HepG2 (cell line): ENCODE measurements at regions not wholly inside any gene's neighbourhood (a gene's known extent, or its start where the extent isn't known, plus 50 kb on each side); places are given as distances from the start of the nearest gene placed in this dataset.
A peak's percentile ranks its signal among the peaks of the same experiment; 100 is the strongest.

Experiments
- ARHGAP35 ChIP-seq: sonication (generic); formaldehyde crosslinking; IDR thresholded peaks from 2 replicates; pipeline ENCODE4 v1.9.0; 2022; ENCODE audit warnings: mild to moderate bottlenecking, inconsistent platforms, moderate library complexity, missing genetic modification reagents, borderline replicate concordance
- ARID2 ChIP-seq: sonication (generic); formaldehyde crosslinking; IDR thresholded peaks from 2 replicates; pipeline ENCODE4 v1.8.1; 2022; ENCODE audit warnings: mild to moderate bottlenecking, missing genetic modification reagents, borderline replicate concordance
- ARNT ChIP-seq: fragments of 450-650 bp; IDR thresholded peaks from 2 replicates; pipeline ENCODE4 v1.6.1; 2017
- ATF7 ChIP-seq, 2 experiments: fragments of 450-650 bp in 1 of 2; sonication (generic) in 1 of 2; formaldehyde crosslinking in 1 of 2; IDR thresholded peaks; 2 replicates each; pipeline versions ENCODE4 v1.4.0 to v1.6.1; 2016 to 2020; ENCODE audit warnings: antibody characterized with exemption in 1 of 2, mild to moderate bottlenecking in 1 of 2, missing genetic modification reagents in 1 of 2
- ELF3 ChIP-seq: IDR thresholded peaks from 2 replicates; pipeline ENCODE4 v1.6.1; 2016; ENCODE audit warnings: missing genetic modification reagents, missing compliant biosample characterization
- FOXA1 ChIP-seq, 2 experiments: fragments of 450-650 bp in 1 of 2; sonication (generic) in 1 of 2; formaldehyde crosslinking in 1 of 2; IDR thresholded peaks; 2 replicates each; pipeline versions ENCODE4 v1.4.0 to v1.6.1; 2016 to 2020; ENCODE audit warnings: missing genetic modification reagents in 1 of 2
- GTF2F1 ChIP-seq: fragments of 150-350 bp; IDR thresholded peaks from 2 replicates; pipeline ENCODE4 v1.6.1; 2014; ENCODE audit warnings: low read length
- HCFC1 ChIP-seq: fragments of 150-350 bp; IDR thresholded peaks from 2 replicates; pipeline ENCODE4 v1.6.1; 2014; ENCODE audit warnings: low read depth, low read length
- HDAC6 ChIP-seq: fragments of 200-600 bp; sonication (generic); IDR thresholded peaks from 2 replicates; pipeline ENCODE4 v1.7.0; 2017; ENCODE audit warnings: mild to moderate bottlenecking, antibody characterized with exemption, low read length, low read depth
- HNF4A ChIP-seq: sonication (generic); formaldehyde crosslinking; IDR thresholded peaks from 2 replicates; pipeline ENCODE4 v1.4.0; 2020; ENCODE audit warnings: missing genetic modification reagents
- HOXD1 ChIP-seq: sonication (generic); formaldehyde crosslinking; IDR thresholded peaks from 2 replicates; pipeline ENCODE4 v1.5.0; 2020; ENCODE audit warnings: missing genetic modification reagents
- NFE2 ChIP-seq: sonication (generic); formaldehyde crosslinking; IDR thresholded peaks from 2 replicates; pipeline ENCODE4 v1.4.0; 2020; ENCODE audit warnings: missing genetic modification reagents
- RARA ChIP-seq: IDR thresholded peaks from 2 replicates; pipeline ENCODE4 v1.6.1; 2016; ENCODE audit warnings: missing genetic modification reagents, missing compliant biosample characterization
- SKI ChIP-seq: fragments of 450-650 bp; IDR thresholded peaks from one replicate; pipeline ENCODE4 v1.6.1; 2018; ENCODE audit warnings: mild to moderate bottlenecking; ENCODE audit not compliant: partially characterized antibody
- ZBTB26 ChIP-seq: IDR thresholded peaks from 2 replicates; pipeline ENCODE4 v1.6.1; 2016; ENCODE audit warnings: missing compliant biosample characterization, missing genetic modification reagents, borderline replicate concordance
- ZNF17 ChIP-seq: sonication (generic); formaldehyde crosslinking; IDR thresholded peaks from 2 replicates; pipeline ENCODE4 v1.5.0; 2020; ENCODE audit warnings: mild to moderate bottlenecking, missing genetic modification reagents
- ZNF256 ChIP-seq: sonication (generic); formaldehyde crosslinking; conservative IDR thresholded peaks from 2 replicates; pipeline ENCODE4 v1.4.0; 2020; ENCODE audit warnings: missing genetic modification reagents
- ZNF460 ChIP-seq: sonication (generic); formaldehyde crosslinking; IDR thresholded peaks from 2 replicates; pipeline ENCODE4 v1.5.1; 2020; ENCODE audit warnings: missing genetic modification reagents, mild to moderate bottlenecking, borderline replicate concordance
- ZNF546 ChIP-seq: sonication (generic); formaldehyde crosslinking; conservative IDR thresholded peaks from 2 replicates; pipeline ENCODE4 v1.8.1; 2023; ENCODE audit warnings: mild to moderate bottlenecking, missing genetic modification reagents
- ZNF569 ChIP-seq: sonication (generic); formaldehyde crosslinking; IDR thresholded peaks from 2 replicates; pipeline ENCODE4 v1.5.0; 2020; ENCODE audit warnings: mild to moderate bottlenecking, missing genetic modification reagents, moderate library complexity, borderline replicate concordance
- ZNF607 ChIP-seq: sonication (generic); formaldehyde crosslinking; IDR thresholded peaks from 2 replicates; pipeline ENCODE4 v1.5.1; 2020; ENCODE audit warnings: missing genetic modification reagents, mild to moderate bottlenecking, borderline replicate concordance
- ZNF713 ChIP-seq: sonication (generic); formaldehyde crosslinking; IDR thresholded peaks from 2 replicates; pipeline ENCODE4 v1.4.0; 2020; ENCODE audit warnings: mild to moderate bottlenecking, missing genetic modification reagents
- ZNF777 ChIP-seq: sonication (generic); formaldehyde crosslinking; IDR thresholded peaks from 2 replicates; pipeline ENCODE4 v1.4.0; 2020; ENCODE audit warnings: missing genetic modification reagents
- ZNF891 ChIP-seq: sonication (generic); formaldehyde crosslinking; IDR thresholded peaks from 2 replicates; pipeline ENCODE4 v1.5.0; 2020; ENCODE audit warnings: mild to moderate bottlenecking, missing genetic modification reagents
- TF ChIP-seq, protein P1 (sequence below): IDR thresholded peaks from 2 replicates; pipeline ENCODE4 v1.6.1; 2016; ENCODE audit warnings: mild to moderate bottlenecking
- TF ChIP-seq, protein P2 (sequence below): sonication (generic); formaldehyde crosslinking; IDR thresholded peaks from 2 replicates; pipeline ENCODE4 v1.4.0; 2020; ENCODE audit warnings: missing genetic modification reagents
- TF ChIP-seq, protein P3 (sequence below), 2 experiments: IDR thresholded peaks; 2 replicates each; pipeline ENCODE4 v1.6.1; 2011 to 2012; ENCODE audit warnings: low read length in 2 of 2, borderline replicate concordance in 1 of 2, low read depth in 1 of 2, mild to moderate bottlenecking in 1 of 2, moderate library complexity in 1 of 2

- TF ChIP-seq ZBTB26 (CRISPR knock-in tag) (no peak), ELF3 (CRISPR knock-in tag) (peak; percentile 57; the same call in 1 of the 2 replicates), ZNF713 (CRISPR knock-in tag) (no peak), ARHGAP35 (CRISPR knock-in tag) (no peak), NFE2 (no peak), ZNF569 (CRISPR knock-in tag) (no peak), ZNF546 (CRISPR knock-in tag) (no peak), RARA (CRISPR knock-in tag) (peak; percentile 87), ARID2 (no peak), GTF2F1 (no peak), ZNF607 (CRISPR knock-in tag) (no peak), ZNF256 (CRISPR knock-in tag) (no peak), ATF7 (IDR thresholded peaks at IDR 0.05) (no peak), ATF7 (CRISPR knock-in tag; IDR thresholded peaks at IDR 0.05) (no peak), ARNT (no peak), HOXD1 (peak; percentile 66; the same call in 1 of the 2 replicates), FOXA1 (IDR thresholded peaks at IDR 0.05) (no peak), FOXA1 (CRISPR knock-in tag; IDR thresholded peaks at IDR 0.05) (peak; percentile 80), SKI (peak; percentile 84), HDAC6 (no peak), ZNF17 (CRISPR knock-in tag) (no peak), HCFC1 (no peak), ZNF777 (no peak), ZNF460 (CRISPR knock-in tag) (no peak), ZNF891 (no peak), HNF4A (CRISPR knock-in tag) (peak; percentile 86)
- TF ChIP-seq, protein P1, sequence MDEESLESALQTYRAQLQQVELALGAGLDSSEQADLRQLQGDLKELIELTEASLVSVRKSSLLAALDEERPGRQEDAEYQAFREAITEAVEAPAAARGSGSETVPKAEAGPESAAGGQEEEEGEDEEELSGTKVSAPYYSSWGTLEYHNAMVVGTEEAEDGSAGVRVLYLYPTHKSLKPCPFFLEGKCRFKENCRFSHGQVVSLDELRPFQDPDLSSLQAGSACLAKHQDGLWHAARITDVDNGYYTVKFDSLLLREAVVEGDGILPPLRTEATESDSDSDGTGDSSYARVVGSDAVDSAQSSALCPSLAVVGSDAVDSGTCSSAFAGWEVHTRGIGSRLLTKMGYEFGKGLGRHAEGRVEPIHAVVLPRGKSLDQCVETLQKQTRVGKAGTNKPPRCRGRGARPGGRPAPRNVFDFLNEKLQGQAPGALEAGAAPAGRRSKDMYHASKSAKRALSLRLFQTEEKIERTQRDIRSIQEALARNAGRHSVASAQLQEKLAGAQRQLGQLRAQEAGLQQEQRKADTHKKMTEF (CRISPR knock-in tag): peak; percentile 78
- TF ChIP-seq, protein P2, sequence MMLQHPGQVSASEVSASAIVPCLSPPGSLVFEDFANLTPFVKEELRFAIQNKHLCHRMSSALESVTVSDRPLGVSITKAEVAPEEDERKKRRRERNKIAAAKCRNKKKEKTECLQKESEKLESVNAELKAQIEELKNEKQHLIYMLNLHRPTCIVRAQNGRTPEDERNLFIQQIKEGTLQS (CRISPR knock-in tag): 0 out of 2 replicates have a peak, but pooled peaks have one; percentile 41
- TF ChIP-seq, protein P3, sequence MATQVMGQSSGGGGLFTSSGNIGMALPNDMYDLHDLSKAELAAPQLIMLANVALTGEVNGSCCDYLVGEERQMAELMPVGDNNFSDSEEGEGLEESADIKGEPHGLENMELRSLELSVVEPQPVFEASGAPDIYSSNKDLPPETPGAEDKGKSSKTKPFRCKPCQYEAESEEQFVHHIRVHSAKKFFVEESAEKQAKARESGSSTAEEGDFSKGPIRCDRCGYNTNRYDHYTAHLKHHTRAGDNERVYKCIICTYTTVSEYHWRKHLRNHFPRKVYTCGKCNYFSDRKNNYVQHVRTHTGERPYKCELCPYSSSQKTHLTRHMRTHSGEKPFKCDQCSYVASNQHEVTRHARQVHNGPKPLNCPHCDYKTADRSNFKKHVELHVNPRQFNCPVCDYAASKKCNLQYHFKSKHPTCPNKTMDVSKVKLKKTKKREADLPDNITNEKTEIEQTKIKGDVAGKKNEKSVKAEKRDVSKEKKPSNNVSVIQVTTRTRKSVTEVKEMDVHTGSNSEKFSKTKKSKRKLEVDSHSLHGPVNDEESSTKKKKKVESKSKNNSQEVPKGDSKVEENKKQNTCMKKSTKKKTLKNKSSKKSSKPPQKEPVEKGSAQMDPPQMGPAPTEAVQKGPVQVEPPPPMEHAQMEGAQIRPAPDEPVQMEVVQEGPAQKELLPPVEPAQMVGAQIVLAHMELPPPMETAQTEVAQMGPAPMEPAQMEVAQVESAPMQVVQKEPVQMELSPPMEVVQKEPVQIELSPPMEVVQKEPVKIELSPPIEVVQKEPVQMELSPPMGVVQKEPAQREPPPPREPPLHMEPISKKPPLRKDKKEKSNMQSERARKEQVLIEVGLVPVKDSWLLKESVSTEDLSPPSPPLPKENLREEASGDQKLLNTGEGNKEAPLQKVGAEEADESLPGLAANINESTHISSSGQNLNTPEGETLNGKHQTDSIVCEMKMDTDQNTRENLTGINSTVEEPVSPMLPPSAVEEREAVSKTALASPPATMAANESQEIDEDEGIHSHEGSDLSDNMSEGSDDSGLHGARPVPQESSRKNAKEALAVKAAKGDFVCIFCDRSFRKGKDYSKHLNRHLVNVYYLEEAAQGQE (IDR thresholded peaks at IDR 0.05; ENCODE audit: borderline replicate concordance in 1 of 2, low read depth in 1 of 2, low read length in 2 of 2): no peak
Measured at GRCh38 chr4:87911252-87911774, 64.2 kb upstream of the SPP1 start (continued).
